Hepatocyte (in vitro differentiated cells): ENCODE measurements at regions not wholly inside any gene's neighbourhood (a gene's known extent, or its start where the extent isn't known, plus 50 kb on each side); places are given as distances from the start of the nearest gene placed in this dataset.

Experiments
- DNase-seq: peaks from one replicate; pipeline ENCODE4 v3.0.0-alpha.2; 2016; ENCODE audit warnings: low spot score
- H2AFZ ChIP-seq: fragments of 200-600 bp; sonication (generic); 2 replicates; pipeline ENCODE4 v1.6.0; 2016; ENCODE audit warnings: antibody characterized with exemption, mild to moderate bottlenecking
- H3K27ac ChIP-seq: fragments of 200-600 bp; sonication (generic); 2 replicates; pipeline ENCODE4 v1.5.1; 2016; ENCODE audit warnings: mild to moderate bottlenecking
- H3K27me3 ChIP-seq: fragments of 200-600 bp; sonication (generic); 2 replicates; pipeline ENCODE4 v1.6.1; 2016
- H3K36me3 ChIP-seq: fragments of 200-600 bp; sonication (generic); replicated peaks from 2 replicates; pipeline ENCODE4 v1.5.1; 2016; ENCODE audit warnings: low read depth; ENCODE audit not compliant: insufficient read depth
- H3K4me1 ChIP-seq: fragments of 200-600 bp; sonication (generic); 2 replicates; pipeline ENCODE4 v1.5.1; 2016; ENCODE audit warnings: mild to moderate bottlenecking, moderate library complexity; ENCODE audit not compliant: insufficient read depth
- H3K4me2 ChIP-seq: fragments of 200-600 bp; sonication (generic); 2 replicates; pipeline ENCODE4 v1.6.0; 2016
- H3K4me3 ChIP-seq: fragments of 200-600 bp; sonication (generic); 2 replicates; pipeline ENCODE4 v1.5.1; 2016; ENCODE audit warnings: mild to moderate bottlenecking
- H3K79me2 ChIP-seq: fragments of 200-600 bp; sonication (generic); 2 replicates; pipeline ENCODE4 v1.6.0; 2017; ENCODE audit warnings: mild to moderate bottlenecking
- H3K9me2 ChIP-seq: fragments of 200-600 bp; sonication (generic); replicated peaks from 2 replicates; pipeline ENCODE4 v1.6.0; 2017; ENCODE audit warnings: mild to moderate bottlenecking; ENCODE audit not compliant: insufficient read depth
- H3K9me3 ChIP-seq: fragments of 200-600 bp; sonication (generic); 2 replicates; pipeline ENCODE4 v1.5.1; 2016; ENCODE audit warnings: low read depth, mild to moderate bottlenecking
- H4K20me1 ChIP-seq: fragments of 200-600 bp; sonication (generic); 2 replicates; pipeline ENCODE4 v1.6.0; 2016; ENCODE audit warnings: mild to moderate bottlenecking; ENCODE audit not compliant: insufficient read depth, poor library complexity, severe bottlenecking
- EZH2 ChIP-seq: fragments of 200-600 bp; sonication (generic); IDR thresholded peaks from 2 replicates; pipeline ENCODE4 v1.6.1; 2016; ENCODE audit warnings: antibody characterized with exemption, mild to moderate bottlenecking, borderline replicate concordance
- EZH2phosphoT487 ChIP-seq: fragments of 200-600 bp; sonication (generic); IDR thresholded peaks from one replicate; pipeline ENCODE4 v1.6.1; 2018; ENCODE audit warnings: antibody characterized with exemption, mild to moderate bottlenecking, low read depth, moderate library complexity; ENCODE audit not compliant: unreplicated experiment, severe bottlenecking
- WGBS: methylation state at CpG from one replicate; pipeline ENCODE4 v1.1.6; 2016; ENCODE audit warnings: low lambda C conversion rate; ENCODE audit errors: missing lambda C conversion rate; 5-methylcytosine and 5-hydroxymethylcytosine counted together
- TF ChIP-seq, protein P1 (sequence below): fragments of 200-600 bp; sonication (generic); IDR thresholded peaks from 2 replicates; pipeline ENCODE4 v1.5.1; 2016; ENCODE audit warnings: antibody characterized with exemption, mild to moderate bottlenecking; ENCODE audit not compliant: poor library complexity

DNA sequence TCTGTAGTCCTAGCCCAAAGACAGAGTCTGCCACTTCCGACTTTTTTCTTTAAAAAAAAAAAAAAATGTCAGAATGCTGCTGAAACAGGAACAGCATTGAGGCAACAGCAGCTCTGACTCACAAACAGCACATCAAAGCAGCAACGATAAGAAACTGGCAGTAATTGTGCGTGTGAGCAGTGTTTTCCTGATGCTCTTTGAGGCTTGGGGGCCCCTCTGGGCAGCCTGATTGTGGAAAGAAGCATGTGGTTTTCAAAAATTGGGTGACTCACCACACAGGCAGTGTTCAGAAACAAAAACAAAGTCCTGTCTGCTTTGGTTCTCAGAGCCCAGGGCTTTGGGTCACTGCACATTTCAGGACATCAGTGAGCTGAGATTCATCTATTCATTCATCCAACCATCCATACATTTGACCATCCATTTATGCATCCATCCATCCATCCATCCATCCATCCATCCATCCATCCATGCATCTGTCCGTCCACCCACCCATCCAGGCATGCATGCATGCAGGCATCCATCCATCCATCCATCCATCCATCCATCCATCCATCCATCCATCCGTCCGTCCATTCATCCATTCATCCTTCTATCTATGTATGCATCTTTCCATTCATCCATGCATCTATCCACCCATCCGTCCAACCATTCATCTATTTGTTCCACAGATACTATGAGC is 308.4 kb downstream of the RPLP1 start:
- no peaks in the 10 kb centered on the region for H3K9me3 ChIP-seq
- H2AFZ ChIP-seq, result no peak overlapping the region
- no peak overlapping the region for H3K4me2 ChIP-seq
- TF ChIP-seq EZH2, result no peak
- TF ChIP-seq, protein P1, sequence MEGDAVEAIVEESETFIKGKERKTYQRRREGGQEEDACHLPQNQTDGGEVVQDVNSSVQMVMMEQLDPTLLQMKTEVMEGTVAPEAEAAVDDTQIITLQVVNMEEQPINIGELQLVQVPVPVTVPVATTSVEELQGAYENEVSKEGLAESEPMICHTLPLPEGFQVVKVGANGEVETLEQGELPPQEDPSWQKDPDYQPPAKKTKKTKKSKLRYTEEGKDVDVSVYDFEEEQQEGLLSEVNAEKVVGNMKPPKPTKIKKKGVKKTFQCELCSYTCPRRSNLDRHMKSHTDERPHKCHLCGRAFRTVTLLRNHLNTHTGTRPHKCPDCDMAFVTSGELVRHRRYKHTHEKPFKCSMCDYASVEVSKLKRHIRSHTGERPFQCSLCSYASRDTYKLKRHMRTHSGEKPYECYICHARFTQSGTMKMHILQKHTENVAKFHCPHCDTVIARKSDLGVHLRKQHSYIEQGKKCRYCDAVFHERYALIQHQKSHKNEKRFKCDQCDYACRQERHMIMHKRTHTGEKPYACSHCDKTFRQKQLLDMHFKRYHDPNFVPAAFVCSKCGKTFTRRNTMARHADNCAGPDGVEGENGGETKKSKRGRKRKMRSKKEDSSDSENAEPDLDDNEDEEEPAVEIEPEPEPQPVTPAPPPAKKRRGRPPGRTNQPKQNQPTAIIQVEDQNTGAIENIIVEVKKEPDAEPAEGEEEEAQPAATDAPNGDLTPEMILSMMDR, result no peak
- no peak for TF ChIP-seq EZH2phosphoT487
- H3K27ac ChIP-seq, result peak overlapping the region; percentile 65
- DNase-seq, result peak; percentile 84
- no peaks in the 10 kb centered on the region for H3K9me2 ChIP-seq
- H3K4me3 ChIP-seq, result no peak overlapping the region
- no peaks in the 10 kb centered on the region for H4K20me1 ChIP-seq
- peaks cover 4% of the 10 kb centered on the region for H3K4me1 ChIP-seq
- no peaks in the 10 kb centered on the region for H3K27me3 ChIP-seq
- H3K36me3 ChIP-seq, result no peaks in the 10 kb centered on the region
- WGBS, result 66% methylated on average over 7 of the region's 7 CpGs
- H3K79me2 ChIP-seq, result no peaks in the 10 kb centered on the region

DNA sequence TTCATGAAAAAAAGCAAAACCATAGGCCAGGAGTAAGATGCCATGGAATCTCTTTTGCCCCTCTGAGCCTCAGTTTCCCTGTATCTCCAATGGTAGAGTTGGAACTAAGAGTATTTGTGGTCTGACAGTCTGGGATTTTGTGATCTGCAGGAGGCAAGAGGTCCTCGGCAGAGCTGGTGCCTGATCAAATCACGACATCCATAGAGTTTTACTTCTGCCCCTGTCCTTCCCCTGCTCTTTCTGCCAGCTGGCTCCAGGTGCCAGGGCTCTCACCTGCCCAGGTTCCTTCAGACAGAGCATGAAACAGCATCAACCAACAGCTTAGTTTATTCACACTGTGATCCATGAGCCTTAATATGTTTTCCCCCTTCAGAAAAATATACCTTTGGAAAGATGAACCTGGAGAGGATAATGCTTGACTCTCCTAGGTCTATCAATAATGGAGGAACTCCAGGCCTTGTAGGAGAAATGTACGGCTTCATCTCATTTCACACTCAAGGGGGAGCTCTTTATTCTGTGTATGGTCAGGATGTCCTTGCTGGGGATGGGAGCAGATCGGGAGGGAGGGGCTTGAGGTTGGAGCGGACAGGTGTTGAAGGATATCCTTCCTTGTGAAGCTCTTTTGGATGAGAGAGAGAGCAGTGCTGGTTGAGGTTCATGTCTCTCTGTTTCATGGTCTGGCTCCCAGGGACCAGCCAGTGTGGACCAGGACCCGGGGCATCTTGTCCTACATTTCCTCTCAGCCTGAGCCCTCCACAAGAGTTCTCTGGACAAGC is 309.9 kb downstream of the RPLP1 start:
- 45% methylated on average over 6 of the region's 6 CpGs for WGBS
- Histone ChIP-seq H3K4me3 (no peak overlapping the region), H3K4me1 (peaks cover 4% of the 10 kb centered on the region), H3K9me3 (no peaks in the 10 kb centered on the region), H3K36me3 (no peaks in the 10 kb centered on the region), H3K4me2 (no peak overlapping the region), H3K27ac (no peak overlapping the region), H3K79me2 (no peaks in the 10 kb centered on the region), H4K20me1 (no peaks in the 10 kb centered on the region), H2AFZ (no peak overlapping the region), H3K27me3 (no peaks in the 10 kb centered on the region), H3K9me2 (no peaks in the 10 kb centered on the region)
- peak; percentile 28 for DNase-seq
- no peak for TF ChIP-seq EZH2phosphoT487
- TF ChIP-seq EZH2, result no peak
- TF ChIP-seq, protein P1, result peak; percentile 30

DNA sequence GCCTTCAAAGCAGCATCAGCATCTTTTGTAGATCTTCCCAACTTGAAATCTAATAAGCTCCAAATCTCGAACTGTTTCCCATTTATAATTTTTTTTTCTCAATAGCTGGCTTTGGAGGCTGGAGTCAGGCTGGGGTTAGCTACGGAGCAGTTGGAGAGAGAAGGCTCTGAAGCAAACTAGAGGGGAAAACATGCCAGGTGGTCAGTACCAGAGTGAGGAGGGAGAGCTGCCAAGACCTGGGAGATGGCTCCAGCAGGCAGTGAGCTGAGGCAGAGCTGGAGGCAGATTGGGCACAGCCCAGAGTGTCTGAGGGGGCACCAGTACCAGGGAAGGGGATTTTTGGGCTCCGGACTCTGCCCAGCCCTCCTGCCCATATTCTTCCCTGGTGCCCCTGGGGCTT is 311.2 kb downstream of the RPLP1 start:
- H3K27ac ChIP-seq, result no peak overlapping the region
- H3K4me3 ChIP-seq, result no peak overlapping the region
- H3K79me2 ChIP-seq, result no peaks in the 10 kb centered on the region
- TF ChIP-seq EZH2phosphoT487, result no peak
- TF ChIP-seq, protein P1, result no peak
- H3K27me3 ChIP-seq, result no peaks in the 10 kb centered on the region
- WGBS, result 79% methylated on average over 3 of the region's 3 CpGs
- no peak overlapping the region for H2AFZ ChIP-seq
- no peaks in the 10 kb centered on the region for H3K9me3 ChIP-seq
- no peaks in the 10 kb centered on the region for H3K36me3 ChIP-seq
- no peaks in the 10 kb centered on the region for H3K4me1 ChIP-seq
- no peaks in the 10 kb centered on the region for H3K9me2 ChIP-seq
- H4K20me1 ChIP-seq, result no peaks in the 10 kb centered on the region
- no peak for DNase-seq
- no peak overlapping the region for H3K4me2 ChIP-seq
